SK-N-SH treated with all-trans-retinoic acid at 6 μM for 48 hours (cell line): ENCODE measurements at regions not wholly inside any gene's neighbourhood (a gene's known extent, or its start where the extent isn't known, plus 50 kb on each side); places are given as distances from the start of the nearest gene placed in this dataset.

Experiments used
- ATAC-seq: fragments of 200-7000 bp; cut with Tn5 transposase; 3 replicates; pipeline ENCODE4 v1.9.1; 2020; ENCODE audit warnings: mild to moderate bottlenecking, moderate library complexity
- ARNTL ChIP-seq: fragments of 450-650 bp; formaldehyde crosslinking; IDR thresholded peaks from 2 replicates; pipeline ENCODE4 v1.5.0; 2020; ENCODE audit warnings: low read depth, mild to moderate bottlenecking, moderate library complexity, borderline replicate concordance
- BACH2 ChIP-seq: fragments of 250-450 bp; sonication (Bioruptor Pico); IDR thresholded peaks from 2 replicates; pipeline ENCODE4 v1.9.0; 2021; ENCODE audit warnings: mild to moderate bottlenecking, borderline replicate concordance
- CSDC2 ChIP-seq: fragments of 250-450 bp; sonication (Bioruptor Pico); IDR thresholded peaks from 2 replicates; pipeline ENCODE4 v1.5.0; 2020; ENCODE audit warnings: mild to moderate bottlenecking, moderate library complexity
- ESRRG ChIP-seq: fragments of 250-450 bp; sonication (Bioruptor Pico); IDR thresholded peaks from 2 replicates; pipeline ENCODE4 v1.6.1; 2021; ENCODE audit warnings: mild to moderate bottlenecking
- GLIS3 ChIP-seq: fragments of 250-450 bp; sonication (Bioruptor Pico); IDR thresholded peaks from 2 replicates; pipeline ENCODE4 v1.5.0; 2020; ENCODE audit warnings: mild to moderate bottlenecking, moderate library complexity
- ISL1 ChIP-seq: fragments of 250-450 bp; sonication (Bioruptor Pico); IDR thresholded peaks from 2 replicates; pipeline ENCODE4 v2.1.2; 2022; ENCODE audit warnings: mild to moderate bottlenecking, moderate library complexity
- POU6F1 ChIP-seq: fragments of 250-450 bp; sonication (Bioruptor Pico); IDR thresholded peaks from 2 replicates; pipeline ENCODE4 v1.8.0; 2021; ENCODE audit warnings: low read depth, mild to moderate bottlenecking, moderate library complexity, borderline replicate concordance
- PPARA ChIP-seq: fragments of 250-450 bp; sonication (Bioruptor Pico); IDR thresholded peaks from 2 replicates; pipeline ENCODE4 v1.5.0; 2020; ENCODE audit warnings: mild to moderate bottlenecking, borderline replicate concordance
- RARB ChIP-seq: fragments of 250-450 bp; sonication (Bioruptor Pico); IDR thresholded peaks from 2 replicates; pipeline ENCODE4 v1.8.0; 2021; ENCODE audit warnings: mild to moderate bottlenecking, moderate library complexity
- SNAI2 ChIP-seq: fragments of 250-450 bp; sonication (Bioruptor Pico); IDR thresholded peaks from 2 replicates; pipeline ENCODE4 v1.5.0; 2020; ENCODE audit warnings: mild to moderate bottlenecking, moderate library complexity
- TCF4 ChIP-seq: fragments of 250-450 bp; sonication (Bioruptor Pico); IDR thresholded peaks from 2 replicates; pipeline ENCODE4 v1.8.0; 2021; ENCODE audit warnings: mild to moderate bottlenecking, moderate library complexity, borderline replicate concordance
- TOX ChIP-seq: fragments of 250-450 bp; sonication (Bioruptor Pico); IDR thresholded peaks from 2 replicates; pipeline ENCODE4 v1.8.0; 2021; ENCODE audit warnings: mild to moderate bottlenecking, moderate library complexity, borderline replicate concordance
- TSHZ2 ChIP-seq: fragments of 250-450 bp; sonication (Bioruptor Pico); IDR thresholded peaks from 2 replicates; pipeline ENCODE4 v1.5.0; 2020; ENCODE audit warnings: mild to moderate bottlenecking, moderate library complexity
- ZC3H10 ChIP-seq: fragments of 250-450 bp; sonication (Bioruptor Pico); IDR thresholded peaks from 2 replicates; pipeline ENCODE4 v1.5.1; 2021; ENCODE audit warnings: mild to moderate bottlenecking, moderate library complexity
- ZFP3 ChIP-seq: fragments of 250-450 bp; sonication (Bioruptor Pico); IDR thresholded peaks from 2 replicates; pipeline ENCODE4 v1.5.0; 2020; ENCODE audit warnings: mild to moderate bottlenecking, moderate library complexity
- ZFP30 ChIP-seq: fragments of 450-650 bp; formaldehyde crosslinking; IDR thresholded peaks from 2 replicates; pipeline ENCODE4 v1.5.0; 2022; ENCODE audit warnings: mild to moderate bottlenecking, moderate library complexity
- ZNF565 ChIP-seq: fragments of 450-650 bp; formaldehyde crosslinking; conservative IDR thresholded peaks from 2 replicates; pipeline ENCODE4 v1.5.0; 2020; ENCODE audit warnings: low read depth, mild to moderate bottlenecking, moderate library complexity
- ZNF70 ChIP-seq: fragments of 450-650 bp; formaldehyde crosslinking; IDR thresholded peaks from 2 replicates; pipeline ENCODE4 v1.5.0; 2020; ENCODE audit warnings: mild to moderate bottlenecking, moderate library complexity
- ZNF8 ChIP-seq: fragments of 450-650 bp; formaldehyde crosslinking; IDR thresholded peaks from 2 replicates; pipeline ENCODE4 v1.5.0; 2020; ENCODE audit warnings: mild to moderate bottlenecking, moderate library complexity
- TF ChIP-seq, protein P1 (sequence below): fragments of 250-450 bp; sonication (Bioruptor Pico); IDR thresholded peaks from 2 replicates; pipeline ENCODE4 v1.5.1; 2021; ENCODE audit warnings: mild to moderate bottlenecking, moderate library complexity
- TF ChIP-seq, protein P2 (sequence below): fragments of 250-450 bp; sonication (Bioruptor Pico); IDR thresholded peaks from 2 replicates; pipeline ENCODE4 v1.5.1; 2020; ENCODE audit warnings: low read depth, mild to moderate bottlenecking, moderate library complexity

- TF ChIP-seq ESRRG (no peak), ZFP30 (CRISPR knock-in tag) (no peak), ZFP3 (CRISPR knock-in tag) (no peak)
- no peak for ATAC-seq
Measured at GRCh38 chr18:67665266-67665665, 148.7 kb upstream of the DSEL start.

DNA sequence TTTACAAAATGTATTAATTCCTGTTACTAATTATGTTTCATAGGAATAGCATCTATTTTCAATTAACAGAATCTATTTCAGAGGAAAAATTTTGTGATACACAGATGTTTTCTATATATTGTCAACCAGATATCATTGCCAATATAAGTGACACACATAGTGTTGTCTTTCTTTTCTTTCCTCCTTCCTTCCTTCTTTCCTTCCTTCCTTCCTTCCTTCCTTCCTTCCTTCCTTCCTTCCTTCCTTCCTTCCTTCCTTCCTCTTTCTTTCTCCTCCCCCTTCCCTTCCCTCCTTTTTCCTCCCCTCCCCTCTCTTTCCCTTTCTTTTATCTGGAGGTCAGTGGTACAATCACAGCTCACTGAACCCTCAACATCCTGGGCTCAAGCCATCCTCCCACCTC, 146.5 kb upstream of the DSEL start:
- TF ChIP-seq ZFP30 (CRISPR knock-in tag) (no peak), ZC3H10 (CRISPR knock-in tag) (no peak), ZNF8 (no peak), GLIS3 (CRISPR knock-in tag) (no peak), ISL1 (CRISPR knock-in tag) (no peak), TCF4 (CRISPR knock-in tag) (no peak), ZFP3 (CRISPR knock-in tag) (no peak), BACH2 (no peak), POU6F1 (CRISPR knock-in tag) (no peak), CSDC2 (CRISPR knock-in tag) (no peak), ZNF565 (CRISPR knock-in tag) (no peak), TSHZ2 (CRISPR knock-in tag) (no peak), ZNF70 (no peak), SNAI2 (no peak)
- TF ChIP-seq, protein P1, sequence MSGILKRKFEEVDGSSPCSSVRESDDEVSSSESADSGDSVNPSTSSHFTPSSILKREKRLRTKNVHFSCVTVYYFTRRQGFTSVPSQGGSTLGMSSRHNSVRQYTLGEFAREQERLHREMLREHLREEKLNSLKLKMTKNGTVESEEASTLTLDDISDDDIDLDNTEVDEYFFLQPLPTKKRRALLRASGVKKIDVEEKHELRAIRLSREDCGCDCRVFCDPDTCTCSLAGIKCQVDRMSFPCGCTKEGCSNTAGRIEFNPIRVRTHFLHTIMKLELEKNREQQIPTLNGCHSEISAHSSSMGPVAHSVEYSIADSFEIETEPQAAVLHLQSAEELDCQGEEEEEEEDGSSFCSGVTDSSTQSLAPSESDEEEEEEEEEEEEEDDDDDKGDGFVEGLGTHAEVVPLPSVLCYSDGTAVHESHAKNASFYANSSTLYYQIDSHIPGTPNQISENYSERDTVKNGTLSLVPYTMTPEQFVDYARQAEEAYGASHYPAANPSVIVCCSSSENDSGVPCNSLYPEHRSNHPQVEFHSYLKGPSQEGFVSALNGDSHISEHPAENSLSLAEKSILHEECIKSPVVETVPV: no peak
- TF ChIP-seq, protein P2, sequence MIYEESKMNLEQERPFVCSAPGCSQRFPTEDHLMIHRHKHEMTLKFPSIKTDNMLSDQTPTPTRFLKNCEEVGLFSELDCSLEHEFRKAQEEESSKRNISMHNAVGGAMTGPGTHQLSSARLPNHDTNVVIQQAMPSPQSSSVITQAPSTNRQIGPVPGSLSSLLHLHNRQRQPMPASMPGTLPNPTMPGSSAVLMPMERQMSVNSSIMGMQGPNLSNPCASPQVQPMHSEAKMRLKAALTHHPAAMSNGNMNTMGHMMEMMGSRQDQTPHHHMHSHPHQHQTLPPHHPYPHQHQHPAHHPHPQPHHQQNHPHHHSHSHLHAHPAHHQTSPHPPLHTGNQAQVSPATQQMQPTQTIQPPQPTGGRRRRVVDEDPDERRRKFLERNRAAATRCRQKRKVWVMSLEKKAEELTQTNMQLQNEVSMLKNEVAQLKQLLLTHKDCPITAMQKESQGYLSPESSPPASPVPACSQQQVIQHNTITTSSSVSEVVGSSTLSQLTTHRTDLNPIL: no peak
- no peak for ATAC-seq

DNA sequence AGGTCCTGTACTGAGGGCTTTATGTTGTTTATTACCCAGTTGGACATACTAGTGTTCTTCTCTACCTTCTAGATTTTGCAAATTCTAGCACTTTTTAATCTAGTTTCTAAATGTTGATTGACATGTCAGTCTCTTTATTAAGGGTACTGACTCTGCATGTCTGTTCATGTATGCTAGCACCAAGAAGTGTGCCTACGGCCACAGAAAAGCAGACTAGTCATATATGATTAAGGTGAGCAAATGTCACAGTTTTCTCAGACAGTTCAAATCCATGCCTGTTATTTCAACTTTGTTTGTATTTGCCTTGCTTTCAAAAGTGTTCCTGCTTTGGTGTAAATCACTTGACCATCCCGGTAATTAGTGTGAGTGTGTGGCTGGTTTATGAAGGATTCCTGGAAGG, 145.0 kb upstream of the DSEL start:
- no peak for ATAC-seq
- TF ChIP-seq, protein P1: no peak
- TF ChIP-seq POU6F1 (CRISPR knock-in tag) (no peak), ZNF70 (no peak), RARB (no peak), ARNTL (CRISPR knock-in tag) (no peak), ZNF8 (no peak)

GRCh38 chr18:67654101-67654500, 137.6 kb upstream of the DSEL start:
- ATAC-seq: no peak
- no peak for TF ChIP-seq SNAI2
- TF ChIP-seq ISL1 (CRISPR knock-in tag): no peak
- TF ChIP-seq ZFP3 (CRISPR knock-in tag): no peak
- TF ChIP-seq POU6F1 (CRISPR knock-in tag): no peak
- no peak for TF ChIP-seq PPARA
- TF ChIP-seq TOX (CRISPR knock-in tag): no peak
- TF ChIP-seq ZNF8: no peak
- TF ChIP-seq TCF4 (CRISPR knock-in tag): no peak
- TF ChIP-seq CSDC2 (CRISPR knock-in tag): no peak
- TF ChIP-seq ARNTL (CRISPR knock-in tag): no peak
- no peak for TF ChIP-seq RARB
